ENCODE measurements at regions not wholly inside any gene's neighbourhood (a gene's known extent, or its start where the extent isn't known, plus 50 kb on each side); places are given as distances from the start of the nearest gene placed in this dataset.

- no peak for TF ChIP-seq POLR2A (IDR thresholded peaks at IDR 0.05)
- no peak for TF ChIP-seq CTCF (IDR thresholded peaks at IDR 0.05)
- TF ChIP-seq POLR2AphosphoS5 (IDR thresholded peaks at IDR 0.05), result no peak
- TF ChIP-seq EP300 (IDR thresholded peaks at IDR 0.05), result no peak
Observed at GRCh38 chr12:74015118-74015517, 522.5 kb upstream of the ATXN7L3B start.
